Neural cell (in vitro differentiated cells): ENCODE measurements at regions not wholly inside any gene's neighbourhood (a gene's known extent, or its start where the extent isn't known, plus 50 kb on each side); places are given as distances from the start of the nearest gene placed in this dataset.

Experiments used
- H2AFZ ChIP-seq: fragments of 200-600, 300-800 bp; sonication (generic), shearing (Covaris generic); 2 replicates; pipeline ENCODE4 v1.6.0; 2014; ENCODE audit warnings: low read depth, mild to moderate bottlenecking, antibody characterized with exemption, low read length, moderate library complexity
- H3F3A ChIP-seq: fragments of 200-600 bp; shearing (Covaris generic); 2 replicates; pipeline ENCODE4 v1.6.1; 2016; ENCODE audit warnings: mild to moderate bottlenecking, moderate library complexity, mixed read lengths, antibody characterized with exemption, low read length; ENCODE audit not compliant: insufficient read depth, poor library complexity, severe bottlenecking
- H3K27ac ChIP-seq: fragments of 200-600, 300-800 bp; sonication (generic), shearing (Covaris generic); 2 replicates; pipeline ENCODE4 v1.5.1; 2014; ENCODE audit warnings: mild to moderate bottlenecking, low read length, moderate library complexity
- H3K27me3 ChIP-seq: fragments of 300-800, 200-600 bp; sonication (generic), shearing (Covaris generic); 2 replicates; pipeline ENCODE4 v1.6.0; 2014; ENCODE audit warnings: mild to moderate bottlenecking, low read depth, low read length, moderate library complexity; ENCODE audit not compliant: insufficient read depth
- H3K36me3 ChIP-seq: fragments of 300-800, 200-600 bp; sonication (generic), shearing (Covaris generic); 2 replicates; pipeline ENCODE4 v1.5.1; 2014; ENCODE audit warnings: mild to moderate bottlenecking, antibody characterized with exemption, low read length, moderate library complexity; ENCODE audit not compliant: insufficient read depth
- H3K4me2 ChIP-seq: fragments of 300-800, 200-600 bp; sonication (generic), shearing (Covaris generic); 2 replicates; pipeline ENCODE4 v1.6.0; 2014; ENCODE audit warnings: mild to moderate bottlenecking, low read length
- H3K4me3 ChIP-seq: fragments of 300-800, 200-600 bp; sonication (generic), shearing (Covaris generic); 2 replicates; pipeline ENCODE4 v1.5.1; 2014; ENCODE audit warnings: mild to moderate bottlenecking, low read length, moderate library complexity
- H3K79me2 ChIP-seq: fragments of 200-600 bp; shearing (Covaris generic); replicated peaks from 2 replicates; pipeline ENCODE4 v1.6.0; 2014; ENCODE audit warnings: mild to moderate bottlenecking, low read length, moderate library complexity; ENCODE audit not compliant: insufficient read depth
- H3K9ac ChIP-seq: fragments of 300-800, 200-600 bp; sonication (generic), shearing (Covaris generic); 2 replicates; pipeline ENCODE4 v1.6.1; 2016; ENCODE audit warnings: mild to moderate bottlenecking, low read length, mixed read lengths
- H3K9me2 ChIP-seq: fragments of 200-600 bp; shearing (Covaris generic); 2 replicates; pipeline ENCODE4 v1.6.1; 2016; ENCODE audit warnings: mild to moderate bottlenecking, low read length, mixed read lengths; ENCODE audit not compliant: insufficient read depth
- H3K9me3 ChIP-seq: fragments of 200-600, 300-800 bp; sonication (generic), shearing (Covaris generic); 2 replicates; pipeline ENCODE4 v1.6.1; 2016; ENCODE audit warnings: mild to moderate bottlenecking, mixed run types, low read length, moderate library complexity, mixed read lengths
- H4K20me1 ChIP-seq: fragments of 200-600 bp; shearing (Covaris generic); 2 replicates; pipeline ENCODE4 v1.6.1; 2016; ENCODE audit warnings: mild to moderate bottlenecking, mixed run types; ENCODE audit not compliant: insufficient read depth
- EP300 ChIP-seq: fragments of 450-650 bp; conservative IDR thresholded peaks from 2 replicates; pipeline ENCODE4 v1.6.1; 2014; ENCODE audit warnings: antibody characterized with exemption, mild to moderate bottlenecking, moderate library complexity; ENCODE audit not compliant: poor library complexity, severe bottlenecking
- EZH2 ChIP-seq: fragments of 200-600, 300-800 bp; shearing (Covaris generic), sonication (generic); IDR thresholded peaks from 2 replicates; pipeline ENCODE4 v1.6.1; 2014; ENCODE audit warnings: antibody characterized with exemption, low read length, borderline replicate concordance, mild to moderate bottlenecking; ENCODE audit not compliant: insufficient read depth, poor library complexity, severe bottlenecking
- MXI1 ChIP-seq: fragments of 450-650 bp; conservative IDR thresholded peaks from 2 replicates; pipeline ENCODE4 v1.6.1; 2014; ENCODE audit warnings: antibody characterized with exemption, mild to moderate bottlenecking; ENCODE audit not compliant: poor library complexity, severe bottlenecking
- POLR2AphosphoS5 ChIP-seq: IDR thresholded peaks from 2 replicates; pipeline ENCODE4 v1.6.1; 2012
- RAD21 ChIP-seq: fragments of 450-650 bp; conservative IDR thresholded peaks from 2 replicates; pipeline ENCODE4 v1.6.1; 2014; ENCODE audit warnings: antibody characterized with exemption, mild to moderate bottlenecking, moderate library complexity
- REST ChIP-seq: IDR thresholded peaks from 2 replicates; pipeline ENCODE4 v1.6.1; 2012; ENCODE audit warnings: borderline replicate concordance
- SMC3 ChIP-seq: fragments of 450-650 bp; conservative IDR thresholded peaks from 2 replicates; pipeline ENCODE4 v1.6.1; 2014; ENCODE audit warnings: antibody characterized with exemption, mild to moderate bottlenecking, moderate library complexity; ENCODE audit not compliant: poor library complexity
- TAF1 ChIP-seq: IDR thresholded peaks from 2 replicates; pipeline ENCODE4 v1.6.1; 2012; ENCODE audit warnings: low read depth
- TF ChIP-seq, protein P1 (sequence below): fragments of 450-650 bp; IDR thresholded peaks from 2 replicates; pipeline ENCODE4 v1.5.1; 2014; ENCODE audit warnings: antibody characterized with exemption, mild to moderate bottlenecking, moderate library complexity; ENCODE audit not compliant: poor library complexity, severe bottlenecking

GRCh38 chr16:16907089-16907488, 528.1 kb downstream of the NPIPA7 start:
- no peak overlapping the region for H3K27ac ChIP-seq
- no peak overlapping the region for H2AFZ ChIP-seq
- no peaks in the 10 kb centered on the region for H3K79me2 ChIP-seq
- H3K9ac ChIP-seq = no peak overlapping the region
- H3K27me3 ChIP-seq = no peaks in the 10 kb centered on the region
- no peaks in the 10 kb centered on the region for H4K20me1 ChIP-seq
- H3K4me3 ChIP-seq = no peak overlapping the region
- H3K4me2 ChIP-seq = no peak overlapping the region
- TF ChIP-seq TAF1 (no peak), SMC3 (no peak), REST (no peak), EP300 (no peak), POLR2AphosphoS5 (no peak), RAD21 (no peak), MXI1 (no peak), EZH2 (no peak)
- TF ChIP-seq, protein P1, sequence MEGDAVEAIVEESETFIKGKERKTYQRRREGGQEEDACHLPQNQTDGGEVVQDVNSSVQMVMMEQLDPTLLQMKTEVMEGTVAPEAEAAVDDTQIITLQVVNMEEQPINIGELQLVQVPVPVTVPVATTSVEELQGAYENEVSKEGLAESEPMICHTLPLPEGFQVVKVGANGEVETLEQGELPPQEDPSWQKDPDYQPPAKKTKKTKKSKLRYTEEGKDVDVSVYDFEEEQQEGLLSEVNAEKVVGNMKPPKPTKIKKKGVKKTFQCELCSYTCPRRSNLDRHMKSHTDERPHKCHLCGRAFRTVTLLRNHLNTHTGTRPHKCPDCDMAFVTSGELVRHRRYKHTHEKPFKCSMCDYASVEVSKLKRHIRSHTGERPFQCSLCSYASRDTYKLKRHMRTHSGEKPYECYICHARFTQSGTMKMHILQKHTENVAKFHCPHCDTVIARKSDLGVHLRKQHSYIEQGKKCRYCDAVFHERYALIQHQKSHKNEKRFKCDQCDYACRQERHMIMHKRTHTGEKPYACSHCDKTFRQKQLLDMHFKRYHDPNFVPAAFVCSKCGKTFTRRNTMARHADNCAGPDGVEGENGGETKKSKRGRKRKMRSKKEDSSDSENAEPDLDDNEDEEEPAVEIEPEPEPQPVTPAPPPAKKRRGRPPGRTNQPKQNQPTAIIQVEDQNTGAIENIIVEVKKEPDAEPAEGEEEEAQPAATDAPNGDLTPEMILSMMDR = no peak
- no peaks in the 10 kb centered on the region for H3F3A ChIP-seq
- no peaks in the 10 kb centered on the region for H3K36me3 ChIP-seq
- H3K9me2 ChIP-seq = no peaks in the 10 kb centered on the region
- H3K9me3 ChIP-seq = no peaks in the 10 kb centered on the region

DNA sequence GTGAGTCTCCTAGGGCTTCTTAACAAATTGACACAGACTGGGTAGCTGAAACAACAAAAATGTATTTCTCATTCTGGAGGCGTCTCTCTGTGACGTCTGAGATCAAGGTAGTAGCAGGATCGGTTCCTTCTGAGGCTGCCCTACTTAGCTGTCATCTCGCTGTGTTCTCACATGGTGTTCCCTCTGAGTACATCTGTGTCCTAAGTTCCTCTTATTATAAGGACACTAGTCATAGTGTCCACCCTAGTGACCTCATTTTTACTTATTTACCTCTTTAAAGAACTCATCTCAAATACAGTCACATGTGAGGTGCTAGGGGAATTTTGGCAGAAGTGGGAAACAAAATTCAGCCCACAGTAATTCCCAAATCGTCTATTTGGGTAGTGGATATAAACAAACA, 529.1 kb downstream of the NPIPA7 start:
- H3F3A ChIP-seq = no peaks in the 10 kb centered on the region
- TF ChIP-seq EP300 (no peak), MXI1 (no peak), REST (no peak), SMC3 (no peak), POLR2AphosphoS5 (no peak), EZH2 (no peak)

More for the DNA sequence above, 529.1 kb downstream of the NPIPA7 start:
- no peaks in the 10 kb centered on the region for H3K36me3 ChIP-seq
- H3K9me3 ChIP-seq = no peaks in the 10 kb centered on the region
- no peak overlapping the region for H2AFZ ChIP-seq
- no peak overlapping the region for H3K4me3 ChIP-seq
- H3K4me2 ChIP-seq = no peak overlapping the region
- H3K27ac ChIP-seq = no peak overlapping the region
- no peaks in the 10 kb centered on the region for H3K79me2 ChIP-seq
- no peak overlapping the region for H3K9ac ChIP-seq
- H4K20me1 ChIP-seq = no peaks in the 10 kb centered on the region
- H3K27me3 ChIP-seq = no peaks in the 10 kb centered on the region
- H3K9me2 ChIP-seq = no peaks in the 10 kb centered on the region
